Omental fat pad (tissue), 3 donors: ENCODE measurements at regions not wholly inside any gene's neighbourhood (a gene's known extent, or its start where the extent isn't known, plus 50 kb on each side); places are given as distances from the start of the nearest gene placed in this dataset.
"Not testable (repeated sequence)": the region's sequence is repeated elsewhere in the genome, so short reads cannot be mapped to it uniquely, and the experiment has no call there.

Source experiments
- ATAC-seq: fragments of 150-250 bp; one replicate; pipeline ENCODE4 v1.9.1; 2016; ENCODE audit warnings: mild to moderate bottlenecking, moderate library complexity; ENCODE audit not compliant: low FRiP score
- DNase-seq: peaks from one replicate; pipeline ENCODE4 v3.0.0-alpha.2; 2019; ENCODE audit warnings: low spot score
- TF ChIP-seq, protein P1 (sequence below), 3 donors: fragments of 450-650 bp; IDR thresholded peaks; one replicate each; pipeline ENCODE4 v1.5.1; 2016 to 2017; ENCODE audit warnings: antibody characterized with exemption in 3 of 3, mild to moderate bottlenecking in 3 of 3, moderate library complexity in 2 of 3

DNA sequence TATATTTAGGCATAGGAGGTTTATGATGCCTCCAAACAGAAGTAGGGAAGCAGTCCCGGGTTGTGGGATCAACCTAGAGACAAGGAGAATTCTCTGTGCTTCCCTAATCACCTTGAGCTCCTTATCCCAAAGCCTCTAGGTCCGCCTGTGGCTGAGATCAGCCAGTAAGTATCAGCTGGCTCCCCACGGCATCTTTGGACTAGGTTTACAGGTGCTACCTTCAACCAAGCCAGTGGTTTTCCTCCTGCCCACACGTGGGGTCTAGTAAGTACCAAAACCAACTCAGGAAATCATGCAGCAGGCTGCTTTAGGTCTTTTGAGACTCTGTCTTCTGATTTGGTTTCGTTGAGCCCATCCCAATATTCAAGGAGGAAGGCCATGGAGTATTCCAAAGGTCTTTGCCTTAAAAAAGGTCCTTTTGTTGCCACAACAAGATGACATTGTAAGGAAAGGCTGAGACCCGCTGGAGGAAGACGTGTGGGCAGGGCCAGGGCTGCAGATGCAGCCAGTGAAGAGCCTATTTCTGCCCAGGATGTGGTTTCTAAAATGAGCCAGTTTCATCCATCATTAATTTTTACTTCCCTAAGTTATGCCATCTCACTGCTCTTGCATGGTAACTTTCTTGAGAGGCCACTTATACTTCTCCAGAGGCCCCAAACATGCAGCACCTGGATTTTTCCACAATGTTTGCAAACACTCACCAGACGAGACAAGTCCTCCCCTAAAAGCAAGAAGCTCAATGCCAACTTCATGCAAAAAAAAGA lies 248.7 kb downstream of the RNF152 start:
- TF ChIP-seq, protein P1, sequence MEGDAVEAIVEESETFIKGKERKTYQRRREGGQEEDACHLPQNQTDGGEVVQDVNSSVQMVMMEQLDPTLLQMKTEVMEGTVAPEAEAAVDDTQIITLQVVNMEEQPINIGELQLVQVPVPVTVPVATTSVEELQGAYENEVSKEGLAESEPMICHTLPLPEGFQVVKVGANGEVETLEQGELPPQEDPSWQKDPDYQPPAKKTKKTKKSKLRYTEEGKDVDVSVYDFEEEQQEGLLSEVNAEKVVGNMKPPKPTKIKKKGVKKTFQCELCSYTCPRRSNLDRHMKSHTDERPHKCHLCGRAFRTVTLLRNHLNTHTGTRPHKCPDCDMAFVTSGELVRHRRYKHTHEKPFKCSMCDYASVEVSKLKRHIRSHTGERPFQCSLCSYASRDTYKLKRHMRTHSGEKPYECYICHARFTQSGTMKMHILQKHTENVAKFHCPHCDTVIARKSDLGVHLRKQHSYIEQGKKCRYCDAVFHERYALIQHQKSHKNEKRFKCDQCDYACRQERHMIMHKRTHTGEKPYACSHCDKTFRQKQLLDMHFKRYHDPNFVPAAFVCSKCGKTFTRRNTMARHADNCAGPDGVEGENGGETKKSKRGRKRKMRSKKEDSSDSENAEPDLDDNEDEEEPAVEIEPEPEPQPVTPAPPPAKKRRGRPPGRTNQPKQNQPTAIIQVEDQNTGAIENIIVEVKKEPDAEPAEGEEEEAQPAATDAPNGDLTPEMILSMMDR (IDR thresholded peaks at IDR 0.05) = no peak
- ATAC-seq = no peak
- DNase-seq = no peak

DNA sequence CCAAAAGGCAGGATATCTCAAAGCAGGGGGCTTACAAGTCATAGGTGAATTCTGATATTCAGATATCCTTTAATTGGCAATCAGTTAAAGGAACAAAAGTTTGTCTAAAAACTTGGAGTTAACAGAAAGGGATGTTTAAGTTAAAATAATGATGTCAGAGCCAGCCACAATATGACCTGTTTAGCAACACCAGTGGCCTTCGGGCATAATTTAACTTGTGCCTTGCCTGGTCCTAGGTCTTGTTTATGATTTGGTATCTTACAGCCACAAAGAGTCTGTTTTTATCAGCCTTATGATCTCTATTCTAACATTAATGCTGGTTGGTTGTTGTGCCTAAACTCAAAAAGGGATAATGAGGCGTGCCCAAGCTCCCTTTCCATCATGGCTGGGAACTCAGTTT lies 252.9 kb downstream of the RNF152 start:
- ATAC-seq (no peak), DNase-seq (no peak)
- TF ChIP-seq, protein P1 (IDR thresholded peaks at IDR 0.05) = no peak

DNA sequence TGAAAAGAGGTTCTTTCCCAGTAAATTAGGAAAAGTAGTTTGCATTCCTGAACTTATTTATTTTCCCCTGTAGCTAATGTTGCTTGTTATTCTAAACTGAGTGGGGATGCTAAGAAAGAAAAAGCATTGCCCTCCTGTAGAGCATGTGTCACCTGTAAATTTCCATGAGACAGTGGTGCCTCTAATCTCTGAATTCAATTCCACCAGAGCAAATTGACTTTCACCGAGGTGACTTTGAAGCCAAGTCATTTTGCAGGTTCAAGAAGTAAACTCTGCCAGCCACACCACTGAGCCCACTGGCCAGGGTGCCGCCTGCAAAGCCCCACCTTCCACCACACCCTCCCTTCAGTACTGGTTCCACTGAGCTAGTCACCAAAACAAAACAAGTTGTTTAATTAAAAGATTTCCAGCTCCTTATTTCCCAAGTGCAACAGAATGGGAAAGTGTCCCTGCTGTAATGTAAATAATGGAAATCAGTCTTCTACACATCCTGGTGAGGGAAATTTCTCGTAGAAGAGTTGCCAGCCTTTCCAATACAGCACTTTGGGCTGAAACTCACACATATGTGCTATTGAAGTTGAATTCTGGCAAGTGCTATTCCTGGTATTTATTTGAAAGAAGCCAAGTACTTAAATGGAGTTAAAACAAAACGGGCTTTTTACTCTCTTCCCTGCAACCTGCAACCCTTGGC lies 254.8 kb downstream of the RNF152 start:
- DNase-seq = no peak
- ATAC-seq = no peak
- TF ChIP-seq, protein P1 (IDR thresholded peaks at IDR 0.05) = no peak

- TF ChIP-seq, protein P1 (IDR thresholded peaks at IDR 0.05) = no peak
- no peak for ATAC-seq
- no peak for DNase-seq
Observed at GRCh38 chr18:61637319-61637718, 255.5 kb downstream of the RNF152 start.

- ATAC-seq = no peak
- TF ChIP-seq, protein P1 (IDR thresholded peaks at IDR 0.05) = peak in 1 of 3 donors; percentile 15
- no peak for DNase-seq
Observed at GRCh38 chr18:61635901-61636528, 256.8 kb downstream of the RNF152 start.

DNA sequence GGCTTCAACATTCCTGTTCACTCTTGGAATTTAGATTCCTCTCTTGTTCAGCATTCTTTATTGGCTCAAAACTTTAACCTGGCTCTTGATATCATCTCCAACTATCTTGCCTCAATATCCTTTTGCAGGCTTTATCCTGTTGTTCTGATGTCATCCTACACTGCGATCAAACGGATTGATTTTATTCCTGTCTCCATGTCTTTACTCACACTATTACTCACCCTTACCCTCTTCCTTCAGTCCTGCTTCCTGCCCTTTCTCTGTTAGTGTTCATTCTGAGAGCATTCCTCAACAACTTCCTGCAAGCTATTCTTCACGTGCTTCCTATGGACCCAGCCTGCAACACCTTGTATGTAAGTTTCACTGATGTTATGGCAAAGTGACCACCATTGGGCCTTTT lies 264.7 kb downstream of the RNF152 start:
- no peak for DNase-seq
- TF ChIP-seq, protein P1 (IDR thresholded peaks at IDR 0.05) = no peak
- ATAC-seq = no peak

DNA sequence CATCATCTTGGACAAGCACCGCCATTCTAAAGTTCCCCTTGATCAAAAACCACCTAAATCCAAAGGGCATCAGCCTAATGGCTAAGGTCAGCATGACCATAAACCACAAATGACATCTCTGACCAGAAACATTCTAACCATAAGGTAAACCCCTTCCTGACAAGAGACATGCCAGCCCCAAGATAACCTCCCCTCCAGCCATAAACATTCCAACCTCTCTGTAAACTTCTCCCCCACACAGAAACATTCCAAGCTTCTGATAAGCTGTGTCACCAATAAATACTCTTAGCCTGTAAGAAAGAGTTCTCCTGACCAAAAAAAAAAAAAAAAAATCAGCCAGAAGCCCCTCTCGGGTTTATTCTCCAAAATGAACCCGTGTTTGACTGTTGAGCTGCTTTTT lies 268.2 kb downstream of the RNF152 start:
- not testable (repeated sequence) for ATAC-seq, DNase-seq
